Stomach smooth muscle (tissue), 2 donors: ENCODE measurements at regions not wholly inside any gene's neighbourhood (a gene's known extent, or its start where the extent isn't known, plus 50 kb on each side); places are given as distances from the start of the nearest gene placed in this dataset.

Experiments used
- H3K27ac ChIP-seq: one replicate; pipeline ENCODE4 v1.7.0; 2013; ENCODE audit warnings: mild to moderate bottlenecking, low read length, inconsistent platforms
- H3K27me3 ChIP-seq, 2 donors: one replicate each; pipeline ENCODE4 v1.7.0; 2013; ENCODE audit warnings: low read length in 2 of 2; ENCODE audit not compliant: insufficient read depth in 2 of 2, control insufficient read depth in 1 of 2
- H3K36me3 ChIP-seq, 2 donors: one replicate each; pipeline ENCODE4 v1.7.0; 2013; ENCODE audit warnings: low read length in 2 of 2; ENCODE audit not compliant: control insufficient read depth in 2 of 2, insufficient read depth in 2 of 2
- H3K4me1 ChIP-seq: one replicate; pipeline ENCODE4 v1.7.0; 2013; ENCODE audit warnings: low read length; ENCODE audit not compliant: control insufficient read depth, insufficient read depth
- H3K4me3 ChIP-seq, 2 donors: one replicate each; pipeline ENCODE4 v1.7.0; 2013; ENCODE audit warnings: low read length in 2 of 2
- H3K9ac ChIP-seq, 2 donors: one replicate each; pipeline ENCODE4 v1.7.0; 2013; ENCODE audit warnings: low read length in 2 of 2, mild to moderate bottlenecking in 1 of 2
- H3K9me3 ChIP-seq, 2 donors: one replicate each; pipeline ENCODE4 v1.7.0; 2013; ENCODE audit warnings: low read length in 2 of 2; ENCODE audit not compliant: control insufficient read depth in 2 of 2
- donor health status: healthy.
- donor health status: Pancreatic carcinoma.

DNA sequence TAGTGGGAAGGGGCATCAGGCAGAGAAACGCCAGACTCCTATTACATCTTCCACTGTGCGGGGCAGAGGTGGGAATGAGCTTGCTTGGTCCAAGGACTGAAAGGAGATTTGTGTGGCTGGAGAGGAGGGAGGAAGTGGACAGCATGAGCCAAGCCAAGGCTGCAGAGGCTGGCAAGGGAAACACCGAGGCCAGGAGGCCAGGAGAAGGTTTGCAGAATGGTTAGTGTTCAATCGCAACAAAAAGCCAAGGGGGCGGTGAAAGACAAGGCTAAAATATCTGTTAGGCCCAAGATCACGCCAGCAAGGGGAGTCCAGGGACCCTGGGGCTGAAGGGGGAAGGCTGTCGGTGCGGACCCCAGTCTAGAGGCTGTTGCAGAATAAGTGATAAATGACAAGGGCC is 75.8 kb downstream of the CPN2 start:
- no peak overlapping the region for H3K4me3 ChIP-seq
- no peak overlapping the region for H3K9ac ChIP-seq
- no peaks in the 10 kb centered on the region for H3K9me3 ChIP-seq
- no peaks in the 10 kb centered on the region for H3K36me3 ChIP-seq
- H3K27ac ChIP-seq, result peak overlapping the region; percentile 58
- no peaks in the 10 kb centered on the region for H3K27me3 ChIP-seq
- peaks cover 67% of the 10 kb centered on the region for H3K4me1 ChIP-seq

DNA sequence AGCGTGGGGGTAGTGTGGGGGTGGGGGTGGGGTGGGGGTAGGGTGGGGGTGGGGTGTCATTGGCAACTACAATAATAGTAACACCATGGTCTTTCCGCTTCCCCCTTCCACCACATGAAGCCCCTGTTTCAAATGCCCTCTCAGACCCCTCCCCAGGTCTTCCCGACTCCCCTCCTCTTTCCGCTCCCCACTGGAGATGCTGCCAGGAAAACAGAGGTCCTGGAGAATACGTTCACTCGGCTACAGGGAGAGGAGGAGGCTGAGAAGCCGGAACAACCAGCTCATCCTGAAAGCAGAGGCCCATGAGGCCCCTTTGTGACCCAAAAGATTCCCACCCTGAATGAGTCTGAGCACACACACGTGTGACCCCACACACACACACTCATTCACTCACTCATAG is 75.4 kb downstream of the CPN2 start:
- no peak overlapping the region for H3K9ac ChIP-seq
- peaks cover 63% of the 10 kb centered on the region for H3K4me1 ChIP-seq
- no peak overlapping the region for H3K4me3 ChIP-seq
- H3K9me3 ChIP-seq, result no peaks in the 10 kb centered on the region
- H3K27me3 ChIP-seq, result no peaks in the 10 kb centered on the region
- no peaks in the 10 kb centered on the region for H3K36me3 ChIP-seq
- peak overlapping the region; percentile 90 for H3K27ac ChIP-seq

DNA sequence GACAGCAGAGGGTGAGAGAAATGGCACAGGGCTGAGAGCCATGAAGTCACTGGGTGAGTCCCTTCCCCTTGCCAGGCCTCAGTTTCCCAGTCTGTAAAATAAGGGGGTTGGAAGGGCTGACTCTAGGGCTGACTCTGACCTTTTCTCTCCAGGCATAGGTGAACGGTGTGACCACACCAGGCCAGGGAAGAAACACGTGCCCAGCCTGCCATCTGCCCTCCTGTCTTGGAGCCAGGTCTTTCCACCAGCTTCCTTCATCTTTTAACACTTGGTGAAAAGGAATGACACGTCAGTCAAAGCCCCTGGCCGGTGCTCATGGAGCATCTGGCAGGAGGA is 74.4 kb downstream of the CPN2 start:
- Histone ChIP-seq H3K36me3 (no peaks in the 10 kb centered on the region), H3K9me3 (no peaks in the 10 kb centered on the region), H3K4me3 (no peak overlapping the region), H3K4me1 (peaks cover 55% of the 10 kb centered on the region), H3K27ac (peak overlapping the region; percentile 90), H3K9ac (no peak overlapping the region), H3K27me3 (no peaks in the 10 kb centered on the region)

DNA sequence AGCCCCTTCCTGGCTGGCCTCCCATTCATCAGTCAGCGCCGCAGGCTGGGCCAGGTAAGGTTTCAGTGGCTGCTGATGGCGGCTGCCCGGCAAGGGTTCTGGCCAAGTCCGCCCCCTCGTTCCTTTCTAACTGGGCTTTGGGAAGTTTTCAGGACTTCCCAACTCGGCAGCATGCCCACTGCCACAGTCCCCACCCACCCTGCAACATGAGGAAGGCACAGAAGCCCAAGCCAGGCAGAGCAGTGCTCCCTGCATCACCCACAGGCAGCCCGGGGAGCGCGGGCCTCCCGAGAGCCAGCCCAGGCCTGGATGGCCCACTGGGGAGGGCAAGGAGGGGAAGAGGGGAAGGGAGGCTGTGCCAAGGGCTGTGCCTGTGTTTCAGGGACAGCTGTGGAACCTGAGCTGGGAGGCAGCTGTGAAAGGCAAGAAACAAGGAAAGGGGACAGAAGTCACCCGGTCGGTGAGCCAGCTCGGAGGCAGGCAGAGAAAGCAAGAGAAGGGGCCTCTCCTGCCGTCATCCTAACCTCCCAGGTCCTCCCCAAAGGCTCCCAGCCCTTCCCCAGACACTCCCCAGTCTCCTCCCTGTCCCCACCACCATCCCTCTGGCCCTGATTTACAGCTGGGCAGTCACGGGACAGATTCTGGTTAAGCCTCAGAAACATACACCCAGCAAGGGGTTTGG is 73.9 kb downstream of the CPN2 start:
- Histone ChIP-seq H3K27ac (peak overlapping the region; percentile 90), H3K9ac (peak overlapping the region; percentile 44 to 74), H3K36me3 (no peaks in the 10 kb centered on the region)

DNA sequence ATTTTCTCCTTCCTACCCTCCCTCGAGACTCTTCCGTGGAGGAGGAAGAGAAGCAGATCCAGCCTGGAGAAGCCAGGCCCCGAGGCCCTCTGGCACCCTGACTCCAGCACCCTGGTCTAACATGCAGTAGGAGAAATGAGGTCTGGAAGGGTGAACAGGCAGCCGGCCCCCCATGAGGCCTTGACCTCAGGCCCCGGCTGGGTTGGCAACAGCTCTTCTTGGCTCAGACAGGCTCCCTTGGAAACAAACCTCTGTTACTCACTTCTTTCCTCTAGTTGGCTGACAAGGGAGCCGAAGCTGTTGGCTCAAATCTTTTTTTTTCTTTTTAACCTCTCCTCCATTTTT is 73.4 kb downstream of the CPN2 start:
- no peaks in the 10 kb centered on the region for H3K27me3 ChIP-seq
- H3K4me1 ChIP-seq, result peaks cover 56% of the 10 kb centered on the region
- no peaks in the 10 kb centered on the region for H3K36me3 ChIP-seq
- peak overlapping the region; percentile 90 for H3K27ac ChIP-seq
- no peaks in the 10 kb centered on the region for H3K9me3 ChIP-seq
- peak overlapping the region in 1 of 2 donors; percentile 22 for H3K4me3 ChIP-seq
- H3K9ac ChIP-seq, result peak overlapping the region; percentile 44 to 74

More for the DNA sequence above, 73.9 kb downstream of the CPN2 start:
- Histone ChIP-seq H3K4me3 (peak overlapping the region in 1 of 2 donors; percentile 22), H3K4me1 (peaks cover 55% of the 10 kb centered on the region), H3K27me3 (no peaks in the 10 kb centered on the region), H3K9me3 (no peaks in the 10 kb centered on the region)

DNA sequence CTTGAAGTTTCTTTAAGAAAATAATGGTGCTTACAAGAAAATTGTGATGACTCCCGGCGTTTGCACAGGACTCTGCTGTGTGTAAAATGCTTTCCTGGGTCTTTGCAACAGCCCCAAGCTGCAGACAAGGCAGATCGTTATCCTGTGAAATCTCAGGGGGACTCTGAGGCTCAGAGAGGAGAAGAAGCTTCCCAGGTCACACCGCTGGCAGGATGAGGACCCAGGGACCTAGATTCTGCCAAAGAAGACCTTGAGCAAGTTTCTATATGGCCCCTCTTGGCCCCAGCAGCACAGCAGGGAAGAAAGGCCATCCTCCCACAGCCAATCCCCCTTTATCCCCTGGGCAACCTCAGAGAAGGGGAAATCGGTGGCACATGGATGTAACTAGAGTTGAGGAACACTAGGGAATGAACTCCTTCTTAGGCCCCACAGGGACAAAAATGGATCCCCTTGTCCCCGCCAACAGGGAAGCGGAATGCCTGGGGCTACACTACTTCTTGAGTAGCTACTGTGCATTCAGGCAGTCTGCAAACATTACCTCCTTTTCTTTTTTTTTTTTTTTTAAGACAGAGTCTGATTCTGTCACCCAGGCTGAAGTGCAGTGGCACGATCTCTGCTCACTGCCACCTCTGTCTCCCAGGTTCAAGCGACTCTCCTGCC is 72.8 kb downstream of the CPN2 start:
- Histone ChIP-seq H3K9me3 (no peaks in the 10 kb centered on the region), H3K4me1 (peaks cover 56% of the 10 kb centered on the region), H3K27ac (peak overlapping the region; percentile 90), H3K4me3 (peak overlapping the region in 1 of 2 donors; percentile 44), H3K36me3 (no peaks in the 10 kb centered on the region), H3K9ac (peak overlapping the region; percentile 36 to 60), H3K27me3 (no peaks in the 10 kb centered on the region)

DNA sequence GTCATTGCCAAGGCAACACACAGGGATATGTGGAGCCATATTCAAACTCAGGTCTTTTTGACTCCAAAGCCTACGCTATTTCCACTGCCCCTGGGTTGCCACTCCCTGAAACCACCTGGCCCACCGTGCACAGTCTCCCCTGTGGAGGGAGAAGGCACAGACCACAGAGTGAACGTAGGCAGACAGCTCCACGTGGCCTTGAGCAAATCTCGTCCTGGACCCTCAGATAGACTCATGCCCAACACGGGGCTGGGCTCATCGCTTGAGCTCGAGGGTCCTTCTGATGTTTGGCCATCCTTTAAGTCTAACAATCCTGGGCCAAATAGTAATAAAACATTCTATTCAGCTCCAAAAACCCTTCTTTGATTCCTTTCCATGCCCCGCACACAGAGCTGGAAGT is 72.0 kb downstream of the CPN2 start:
- H3K4me1 ChIP-seq, result peaks cover 55% of the 10 kb centered on the region
- no peak overlapping the region for H3K9ac ChIP-seq
- H3K4me3 ChIP-seq, result no peak overlapping the region
- H3K27me3 ChIP-seq, result no peaks in the 10 kb centered on the region
- H3K27ac ChIP-seq, result peak overlapping the region; percentile 90
- no peaks in the 10 kb centered on the region for H3K9me3 ChIP-seq
- no peaks in the 10 kb centered on the region for H3K36me3 ChIP-seq

DNA sequence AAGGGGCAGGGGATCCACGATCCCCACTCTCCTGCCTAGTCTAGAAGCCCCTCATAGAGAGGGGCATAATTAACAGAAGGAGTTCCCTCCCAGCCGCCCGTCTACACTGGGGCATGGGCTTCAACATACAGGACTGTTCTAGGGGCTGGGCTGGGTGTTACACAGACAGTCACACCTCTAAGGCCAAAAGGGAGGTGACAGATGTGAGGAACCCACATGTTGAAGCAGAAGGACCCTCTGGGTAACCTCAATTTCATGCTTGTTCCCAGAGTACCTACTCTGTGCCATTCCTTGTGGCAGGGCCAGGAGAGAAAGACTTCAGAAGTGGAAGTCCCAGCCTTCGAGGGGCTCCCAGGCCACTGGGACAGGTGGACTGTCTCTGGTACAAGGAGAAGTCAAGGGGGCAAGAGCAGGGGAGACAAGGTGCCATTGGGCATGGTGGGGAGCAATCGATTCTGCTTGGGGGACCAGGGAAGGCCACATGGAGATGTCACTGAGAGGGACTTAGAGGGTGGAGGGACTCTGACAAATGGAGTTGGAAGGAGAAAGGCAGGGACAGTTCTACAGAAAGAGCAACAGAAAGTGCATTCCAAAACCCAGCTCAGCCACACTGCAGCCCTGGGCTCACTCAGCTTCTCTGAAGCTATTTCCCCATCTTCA is 71.3 kb downstream of the CPN2 start:
- Histone ChIP-seq H3K36me3 (no peaks in the 10 kb centered on the region), H3K4me1 (peaks cover 55% of the 10 kb centered on the region), H3K4me3 (no peak overlapping the region), H3K9ac (no peak overlapping the region), H3K9me3 (no peaks in the 10 kb centered on the region), H3K27ac (no peak overlapping the region), H3K27me3 (no peaks in the 10 kb centered on the region)

DNA sequence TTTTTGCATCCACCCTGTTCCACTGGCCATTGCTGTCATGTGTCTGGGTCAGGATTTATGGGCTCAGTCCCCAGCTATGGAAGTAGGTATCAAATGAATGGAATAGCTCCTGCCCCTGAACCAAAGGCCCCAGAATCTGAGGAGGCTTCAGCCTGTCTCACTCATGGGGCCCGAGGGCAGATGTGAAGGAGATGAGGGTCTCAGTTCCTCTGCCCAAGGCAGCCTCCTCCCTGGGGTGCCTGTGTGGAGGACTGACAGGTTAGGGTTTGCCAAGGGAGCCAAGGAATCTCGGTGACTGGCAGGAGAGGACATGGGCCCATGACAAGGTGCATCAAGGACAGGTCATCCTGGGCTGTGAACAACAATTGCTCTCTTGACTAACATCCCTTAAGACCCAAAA is 70.4 kb downstream of the CPN2 start:
- H3K9me3 ChIP-seq, result no peaks in the 10 kb centered on the region
- H3K4me1 ChIP-seq, result peaks cover 55% of the 10 kb centered on the region
- H3K36me3 ChIP-seq, result no peaks in the 10 kb centered on the region
- no peak overlapping the region for H3K4me3 ChIP-seq
- no peak overlapping the region for H3K9ac ChIP-seq
- no peak overlapping the region for H3K27ac ChIP-seq
- no peaks in the 10 kb centered on the region for H3K27me3 ChIP-seq

DNA sequence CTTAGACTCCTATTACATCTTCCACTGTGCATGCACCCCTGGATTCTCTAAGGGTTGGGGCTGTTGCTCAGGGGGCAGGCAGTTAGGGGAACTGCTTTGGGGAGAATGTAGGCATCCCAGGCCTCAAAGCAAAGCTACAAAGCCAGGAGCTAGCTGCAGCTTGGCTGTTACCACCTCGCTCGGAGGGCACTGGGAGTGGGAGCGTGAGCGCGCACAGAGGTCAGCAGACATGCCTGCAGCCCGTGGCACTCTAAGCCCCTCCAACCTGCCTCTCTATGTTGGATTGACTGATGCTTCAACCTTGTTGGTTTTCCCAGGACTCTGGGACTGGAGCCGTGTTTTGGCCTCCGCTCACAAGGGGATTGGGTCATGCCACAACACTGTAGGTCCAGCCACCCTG is 69.8 kb downstream of the CPN2 start:
- Histone ChIP-seq H3K27ac (no peak overlapping the region), H3K36me3 (no peaks in the 10 kb centered on the region), H3K9ac (no peak overlapping the region), H3K4me1 (peaks cover 57% of the 10 kb centered on the region), H3K27me3 (no peaks in the 10 kb centered on the region), H3K4me3 (no peak overlapping the region), H3K9me3 (no peaks in the 10 kb centered on the region)

DNA sequence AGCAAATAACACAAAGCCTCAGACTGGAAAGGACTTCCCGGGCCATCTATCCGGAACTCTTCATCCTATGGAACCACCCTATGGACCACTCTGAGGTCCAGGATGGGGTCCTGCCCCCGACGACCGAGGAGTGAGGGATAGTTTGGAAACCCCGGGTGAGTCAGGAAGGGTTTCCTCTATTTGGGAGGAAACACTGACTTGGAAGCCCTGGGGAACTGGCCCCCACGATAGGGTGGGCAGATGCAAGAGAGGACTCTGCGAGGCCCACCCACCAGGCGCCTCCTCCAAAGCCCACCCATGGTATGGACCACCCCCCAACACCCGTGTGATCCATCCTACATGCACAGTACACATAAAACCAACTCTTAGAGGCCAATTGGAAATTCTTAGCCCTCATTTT is 69.4 kb downstream of the CPN2 start:
- Histone ChIP-seq H3K27me3 (no peaks in the 10 kb centered on the region), H3K36me3 (no peaks in the 10 kb centered on the region), H3K4me3 (no peak overlapping the region), H3K9ac (no peak overlapping the region), H3K4me1 (peaks cover 55% of the 10 kb centered on the region), H3K9me3 (no peaks in the 10 kb centered on the region), H3K27ac (no peak overlapping the region)
